ENCODE measurements at regions not wholly inside any gene's neighbourhood (a gene's known extent, or its start where the extent isn't known, plus 50 kb on each side); places are given as distances from the start of the nearest gene placed in this dataset.

DNA sequence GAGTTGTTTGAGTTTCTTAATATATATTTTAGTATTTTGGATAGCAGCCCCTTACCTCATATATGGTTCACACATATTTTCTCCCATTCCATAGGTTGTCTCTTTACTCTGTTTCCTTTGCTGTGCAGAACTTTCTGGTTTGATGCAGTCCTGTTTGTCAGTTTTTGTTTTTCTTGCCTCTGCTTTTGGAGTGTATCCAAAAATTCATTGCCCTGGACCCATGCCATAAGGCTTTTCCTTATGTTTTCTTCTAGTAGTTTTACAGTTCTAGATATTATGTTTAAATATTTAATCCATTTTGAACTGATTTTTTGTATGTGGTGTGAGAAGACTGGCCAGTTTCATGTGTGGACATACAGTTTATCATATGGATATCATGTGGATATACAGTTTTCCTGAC is 58.5 kb upstream of the NUDT6 start:
- TF ChIP-seq POLR2A (IDR thresholded peaks at IDR 0.05) = no peak
- TF ChIP-seq, protein P1, sequence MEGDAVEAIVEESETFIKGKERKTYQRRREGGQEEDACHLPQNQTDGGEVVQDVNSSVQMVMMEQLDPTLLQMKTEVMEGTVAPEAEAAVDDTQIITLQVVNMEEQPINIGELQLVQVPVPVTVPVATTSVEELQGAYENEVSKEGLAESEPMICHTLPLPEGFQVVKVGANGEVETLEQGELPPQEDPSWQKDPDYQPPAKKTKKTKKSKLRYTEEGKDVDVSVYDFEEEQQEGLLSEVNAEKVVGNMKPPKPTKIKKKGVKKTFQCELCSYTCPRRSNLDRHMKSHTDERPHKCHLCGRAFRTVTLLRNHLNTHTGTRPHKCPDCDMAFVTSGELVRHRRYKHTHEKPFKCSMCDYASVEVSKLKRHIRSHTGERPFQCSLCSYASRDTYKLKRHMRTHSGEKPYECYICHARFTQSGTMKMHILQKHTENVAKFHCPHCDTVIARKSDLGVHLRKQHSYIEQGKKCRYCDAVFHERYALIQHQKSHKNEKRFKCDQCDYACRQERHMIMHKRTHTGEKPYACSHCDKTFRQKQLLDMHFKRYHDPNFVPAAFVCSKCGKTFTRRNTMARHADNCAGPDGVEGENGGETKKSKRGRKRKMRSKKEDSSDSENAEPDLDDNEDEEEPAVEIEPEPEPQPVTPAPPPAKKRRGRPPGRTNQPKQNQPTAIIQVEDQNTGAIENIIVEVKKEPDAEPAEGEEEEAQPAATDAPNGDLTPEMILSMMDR (IDR thresholded peaks at IDR 0.05) = no peak
- Histone ChIP-seq H3K27ac (no peak overlapping the region), H3K36me3 (ENCODE audit: low read depth, missing control alignments) (no peaks in the 10 kb centered on the region), H3K27me3 (no peaks in the 10 kb centered on the region), H3K9me3 (no peaks in the 10 kb centered on the region), H3K4me3 (no peak overlapping the region), H3K4me1 (no peaks in the 10 kb centered on the region)
- intact Hi-C loops (cut with DNase I; ENCODE audit: low total_unique reads) = no loop called here
- no peak for DNase-seq

- intact Hi-C loops (cut with DNase I; ENCODE audit: low total_unique reads) = no loop called here
- Histone ChIP-seq H3K4me3 (no peak overlapping the region), H3K36me3 (ENCODE audit: low read depth, missing control alignments) (no peaks in the 10 kb centered on the region), H3K27ac (no peak overlapping the region), H3K4me1 (no peaks in the 10 kb centered on the region), H3K9me3 (no peaks in the 10 kb centered on the region), H3K27me3 (no peaks in the 10 kb centered on the region)
- DNase-seq = no peak
- TF ChIP-seq, protein P1 (IDR thresholded peaks at IDR 0.05) = no peak
- no peak for TF ChIP-seq POLR2A (IDR thresholded peaks at IDR 0.05)
- 98 to 100% methylated on average over 2 of the region's 2 CpGs for WGBS, 2 donors
These were observed 66.3 kb upstream of the NUDT6 start for GRCh38 chr4:122988696-122989095.

DNA sequence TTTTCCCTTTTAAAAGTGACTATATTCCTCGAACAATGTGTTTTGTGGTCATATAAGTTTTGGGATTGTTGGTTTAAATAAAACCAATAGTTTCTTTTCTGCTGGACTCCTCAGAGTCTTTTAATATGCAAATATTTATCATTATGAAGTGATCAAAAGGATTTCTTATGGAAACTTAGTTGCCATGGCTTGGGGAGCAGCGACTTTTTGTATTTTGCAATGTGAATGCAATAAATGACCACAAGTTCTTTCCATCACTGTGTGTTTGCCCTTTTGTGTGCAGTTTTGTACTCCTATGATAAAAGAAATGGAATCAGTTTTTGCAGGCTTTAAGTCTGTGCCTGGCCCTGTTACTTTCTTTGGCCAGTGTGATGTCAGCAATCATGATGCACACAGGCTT is 68.5 kb upstream of the NUDT6 start:
- H3K27me3 ChIP-seq = no peaks in the 10 kb centered on the region
- TF ChIP-seq, protein P1 (IDR thresholded peaks at IDR 0.05) = no peak
- TF ChIP-seq POLR2A (IDR thresholded peaks at IDR 0.05) = no peak
- no peaks in the 10 kb centered on the region for H3K4me1 ChIP-seq
- 90 to 95% methylated on average over 2 of the region's 2 CpGs for WGBS, 2 donors
- H3K9me3 ChIP-seq = no peaks in the 10 kb centered on the region
- no peak for DNase-seq
- H3K27ac ChIP-seq = no peak overlapping the region
- H3K4me3 ChIP-seq = no peak overlapping the region
- H3K36me3 ChIP-seq (ENCODE audit: low read depth, missing control alignments) = no peaks in the 10 kb centered on the region
- intact Hi-C loops (cut with DNase I; ENCODE audit: low total_unique reads) = no loop called here

DNA sequence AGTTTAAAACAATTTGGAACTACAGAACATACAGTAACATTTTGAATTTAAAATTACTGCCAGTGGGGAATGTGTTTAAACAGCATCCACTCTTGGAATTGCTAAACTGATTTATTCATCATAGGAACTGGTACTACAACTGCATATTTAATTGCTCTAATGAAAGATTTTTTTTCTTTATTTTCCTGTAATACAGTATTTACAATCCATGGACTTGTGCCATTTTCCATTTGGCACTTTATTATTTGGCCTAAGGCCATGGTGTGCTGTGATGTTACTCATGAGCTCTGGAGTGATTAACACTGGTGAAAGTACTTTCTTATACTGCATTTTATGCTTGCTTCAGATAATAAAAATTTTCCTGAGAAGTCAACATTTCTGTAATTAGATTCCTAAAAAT is 69.7 kb upstream of the NUDT6 start:
- TF ChIP-seq POLR2A (IDR thresholded peaks at IDR 0.05) = no peak
- no peaks in the 10 kb centered on the region for H3K36me3 ChIP-seq (ENCODE audit: low read depth, missing control alignments)
- no peaks in the 10 kb centered on the region for H3K9me3 ChIP-seq
- no peaks in the 10 kb centered on the region for H3K27me3 ChIP-seq
- no peak overlapping the region for H3K4me3 ChIP-seq
- H3K4me1 ChIP-seq = no peaks in the 10 kb centered on the region
- no peak overlapping the region for H3K27ac ChIP-seq
- no peak for DNase-seq
- intact Hi-C loops (cut with DNase I; ENCODE audit: low total_unique reads) = no loop called here

DNA sequence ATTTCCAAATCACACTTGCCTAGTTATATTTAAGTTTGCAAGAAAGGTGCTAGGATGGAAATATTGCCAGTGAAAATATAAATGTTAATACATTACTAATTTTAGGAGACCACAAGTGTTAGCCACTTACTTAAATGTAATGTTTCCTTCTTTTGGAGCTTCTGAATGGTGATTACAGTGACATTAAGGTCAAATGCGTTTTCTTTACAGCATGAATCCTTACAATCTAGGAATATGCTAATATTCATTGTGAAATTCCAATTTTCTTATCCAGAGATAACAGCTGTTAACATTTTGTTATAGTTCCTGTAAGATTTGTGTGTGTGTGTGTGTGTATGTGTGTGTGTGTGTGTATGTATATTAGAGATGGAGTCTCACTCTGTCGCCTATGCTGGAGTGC is 70.2 kb upstream of the NUDT6 start:
- 93% methylated on average over 2 of the region's 2 CpGs for WGBS, 2 donors
- Histone ChIP-seq H3K27me3 (no peaks in the 10 kb centered on the region), H3K9me3 (no peaks in the 10 kb centered on the region), H3K4me1 (no peaks in the 10 kb centered on the region), H3K36me3 (ENCODE audit: low read depth, missing control alignments) (no peaks in the 10 kb centered on the region), H3K4me3 (no peak overlapping the region), H3K27ac (no peak overlapping the region)
- intact Hi-C loops (cut with DNase I; ENCODE audit: low total_unique reads) = no loop called here
- no peak for DNase-seq
- TF ChIP-seq, protein P1 (IDR thresholded peaks at IDR 0.05) = no peak
- no peak for TF ChIP-seq POLR2A (IDR thresholded peaks at IDR 0.05)

Data from testis (tissue), 2 donors.